Liver (tissue), 8 donors: ENCODE measurements at regions not wholly inside any gene's neighbourhood (a gene's known extent, or its start where the extent isn't known, plus 50 kb on each side); places are given as distances from the start of the nearest gene placed in this dataset.

Experiments
- DNase-seq: peaks from one replicate; pipeline ENCODE4 v3.0.0-alpha.2; 2017; ENCODE audit warnings: low spot score
- H3K27ac ChIP-seq, 2 donors: one replicate each; pipeline ENCODE4 v1.7.0; 2013; ENCODE audit warnings: inconsistent platforms in 2 of 2, low read length in 2 of 2, control low read depth in 1 of 2, low read depth in 1 of 2, mild to moderate bottlenecking in 1 of 2
- H3K27me3 ChIP-seq, 4 donors: one replicate each; pipeline versions ENCODE4 v1.6.1 to v1.7.0; 2013; ENCODE audit warnings: low read length in 3 of 4, inconsistent platforms in 1 of 4, mild to moderate bottlenecking in 1 of 4, moderate library complexity in 1 of 4; ENCODE audit not compliant: control insufficient read depth in 4 of 4, insufficient read depth in 4 of 4
- H3K36me3 ChIP-seq, 4 donors: one replicate each; pipeline versions ENCODE4 v1.6.1 to v1.7.0; 2013; ENCODE audit warnings: low read length in 3 of 4, mild to moderate bottlenecking in 3 of 4, low read depth in 1 of 4, moderate library complexity in 1 of 4; ENCODE audit not compliant: control insufficient read depth in 4 of 4, insufficient read depth in 3 of 4
- H3K4me1 ChIP-seq, 4 donors: one replicate each; pipeline versions ENCODE4 v1.6.1 to v1.7.0; 2013; ENCODE audit warnings: low read length in 3 of 4, mild to moderate bottlenecking in 3 of 4, moderate library complexity in 1 of 4; ENCODE audit not compliant: control insufficient read depth in 4 of 4, insufficient read depth in 4 of 4
- H3K4me3 ChIP-seq, 3 donors: one replicate each; pipeline versions ENCODE4 v1.6.1 to v1.7.0; 2013; ENCODE audit warnings: low read length in 3 of 3, control low read depth in 1 of 3, low read depth in 1 of 3, mild to moderate bottlenecking in 1 of 3
- H3K9ac ChIP-seq, 2 donors: one replicate each; pipeline ENCODE4 v1.7.0; 2013; ENCODE audit warnings: low read length in 2 of 2, mild to moderate bottlenecking in 2 of 2, moderate library complexity in 2 of 2, control low read depth in 1 of 2, low read depth in 1 of 2
- H3K9me3 ChIP-seq, 4 donors: one replicate each; pipeline versions ENCODE4 v1.6.1 to v1.7.0; 2013; ENCODE audit warnings: low read length in 3 of 4; ENCODE audit not compliant: control insufficient read depth in 4 of 4
- CTCF ChIP-seq: fragments of 150-350 bp; IDR thresholded peaks from 2 replicates; pipeline ENCODE4 v1.5.1; 2017; ENCODE audit warnings: improper control_type of control experiment, low read depth, low read length; ENCODE audit not compliant: missing input control
- FOXA1 ChIP-seq: IDR thresholded peaks from 2 replicates; pipeline ENCODE4 v1.6.1; 2016; ENCODE audit warnings: antibody characterized with exemption
- HNF4A ChIP-seq, 2 donors: conservative IDR thresholded peaks; 2 replicates each; pipeline ENCODE4 v1.6.1; 2016; ENCODE audit warnings: antibody characterized with exemption in 2 of 2, mild to moderate bottlenecking in 2 of 2
- JUND ChIP-seq, 2 donors: IDR thresholded peaks; 2 replicates each; pipeline ENCODE4 v1.6.1; 2016; ENCODE audit warnings: antibody characterized with exemption in 2 of 2
- MAX ChIP-seq: IDR thresholded peaks from 2 replicates; pipeline ENCODE4 v1.6.1; 2016; ENCODE audit warnings: antibody characterized with exemption
- NR2F2 ChIP-seq: IDR thresholded peaks from 2 replicates; pipeline ENCODE4 v1.6.1; 2016; ENCODE audit warnings: antibody characterized with exemption
- REST ChIP-seq: IDR thresholded peaks from 2 replicates; pipeline ENCODE4 v1.6.1; 2016; ENCODE audit warnings: antibody characterized with exemption, mild to moderate bottlenecking
- RXRA ChIP-seq, 2 donors: IDR thresholded peaks; 2 replicates each; pipeline ENCODE4 v1.6.1; 2017 to 2018; ENCODE audit warnings: antibody characterized with exemption in 2 of 2, mild to moderate bottlenecking in 1 of 2
- TAF1 ChIP-seq: conservative IDR thresholded peaks from 2 replicates; pipeline ENCODE4 v1.6.1; 2016; ENCODE audit warnings: antibody characterized with exemption, mild to moderate bottlenecking
- YY1 ChIP-seq: IDR thresholded peaks from 2 replicates; pipeline ENCODE4 v1.6.1; 2016; ENCODE audit warnings: antibody characterized with exemption, mild to moderate bottlenecking
- ZBTB33 ChIP-seq: IDR thresholded peaks from 2 replicates; pipeline ENCODE4 v1.6.1; 2016; ENCODE audit warnings: antibody characterized with exemption
- WGBS: extraction: QIAGEN DNeasy Blood & Tissue Kit; methylation state at CpG from one replicate; pipeline ENCODE4 v1.1.7; 2013; 5-methylcytosine and 5-hydroxymethylcytosine counted together
- donor health status: healthy.
- donor health status: healthy.
- donor health status: healthy.
- donor health status: healthy.
- donor health status: healthy.

GRCh38 chr7:35339811-35340210 lies 85.9 kb upstream of the TBX20 start:
- no peak for TF ChIP-seq RXRA (IDR thresholded peaks at IDR 0.05)
- TF ChIP-seq JUND (IDR thresholded peaks at IDR 0.05), result no peak
- no peak for TF ChIP-seq ZBTB33
- no peak for TF ChIP-seq MAX
- no peak for TF ChIP-seq NR2F2
- no peak for TF ChIP-seq YY1
- TF ChIP-seq FOXA1, result no peak
- 90% methylated on average over 6 of the region's 6 CpGs for WGBS
- no peak for DNase-seq
- Histone ChIP-seq H3K9me3 (no peaks in the 10 kb centered on the region), H3K27me3 (no peaks in the 10 kb centered on the region), H3K4me3 (no peak overlapping the region), H3K9ac (no peak overlapping the region), H3K36me3 (no peaks in the 10 kb centered on the region), H3K27ac (no peak overlapping the region), H3K4me1 (no peaks in the 10 kb centered on the region)

GRCh38 chr7:35336444-35336843 lies 82.5 kb upstream of the TBX20 start:
- 67% methylated on average over 6 of the region's 6 CpGs for WGBS
- Histone ChIP-seq H3K27me3 (no peaks in the 10 kb centered on the region), H3K9me3 (no peaks in the 10 kb centered on the region), H3K36me3 (no peaks in the 10 kb centered on the region), H3K9ac (no peak overlapping the region), H3K27ac (no peak overlapping the region), H3K4me1 (no peaks in the 10 kb centered on the region), H3K4me3 (no peak overlapping the region)
- TF ChIP-seq CTCF (no peak), HNF4A (conservative IDR thresholded peaks at IDR 0.05) (no peak), RXRA (IDR thresholded peaks at IDR 0.05) (no peak), REST (no peak), MAX (no peak), NR2F2 (no peak), TAF1 (no peak)
- DNase-seq, result no peak
